ENCODE measurements at regions not wholly inside any gene's neighbourhood (a gene's known extent, or its start where the extent isn't known, plus 50 kb on each side); places are given as distances from the start of the nearest gene placed in this dataset.

- TF ChIP-seq, protein P1, sequence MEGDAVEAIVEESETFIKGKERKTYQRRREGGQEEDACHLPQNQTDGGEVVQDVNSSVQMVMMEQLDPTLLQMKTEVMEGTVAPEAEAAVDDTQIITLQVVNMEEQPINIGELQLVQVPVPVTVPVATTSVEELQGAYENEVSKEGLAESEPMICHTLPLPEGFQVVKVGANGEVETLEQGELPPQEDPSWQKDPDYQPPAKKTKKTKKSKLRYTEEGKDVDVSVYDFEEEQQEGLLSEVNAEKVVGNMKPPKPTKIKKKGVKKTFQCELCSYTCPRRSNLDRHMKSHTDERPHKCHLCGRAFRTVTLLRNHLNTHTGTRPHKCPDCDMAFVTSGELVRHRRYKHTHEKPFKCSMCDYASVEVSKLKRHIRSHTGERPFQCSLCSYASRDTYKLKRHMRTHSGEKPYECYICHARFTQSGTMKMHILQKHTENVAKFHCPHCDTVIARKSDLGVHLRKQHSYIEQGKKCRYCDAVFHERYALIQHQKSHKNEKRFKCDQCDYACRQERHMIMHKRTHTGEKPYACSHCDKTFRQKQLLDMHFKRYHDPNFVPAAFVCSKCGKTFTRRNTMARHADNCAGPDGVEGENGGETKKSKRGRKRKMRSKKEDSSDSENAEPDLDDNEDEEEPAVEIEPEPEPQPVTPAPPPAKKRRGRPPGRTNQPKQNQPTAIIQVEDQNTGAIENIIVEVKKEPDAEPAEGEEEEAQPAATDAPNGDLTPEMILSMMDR (conservative IDR thresholded peaks at IDR 0.05; ENCODE audit: low read length), result no peak
- no peak for TF ChIP-seq EZH2phosphoT487 (IDR thresholded peaks at IDR 0.05; ENCODE audit: borderline replicate concordance, low read depth, low read length)
Observed at GRCh38 chr5:93209476-93209875, 371.5 kb downstream of the NR2F1-AS1 start.

Data from OCI-LY7 (cell line).